ENCODE measurements at regions not wholly inside any gene's neighbourhood (a gene's known extent, or its start where the extent isn't known, plus 50 kb on each side); places are given as distances from the start of the nearest gene placed in this dataset.
"Not testable (repeated sequence)": the region's sequence is repeated elsewhere in the genome, so short reads cannot be mapped to it uniquely, and the experiment has no call there.

GRCh38 chr3:177713928-177714900, 516.9 kb upstream of the TBL1XR1 start:
- ChIA-PET POLR2A (interaction anchor here (0.7 kb wide), 1 partner anchor 17 kb away, joined by 4 read pairs; no protein-coding TSS in a partner anchor), CTCF (interaction anchor here (0.6 kb wide), 1 partner anchor 902 kb away, joined by 3 read pairs; no protein-coding TSS in a partner anchor)
- no peak overlapping the region for H3K4me3 ChIP-seq (ENCODE audit: low read depth, low read length)
- no peak for TF ChIP-seq CTCF (IDR thresholded peaks at IDR 0.05; ENCODE audit: insufficient read depth, low read length, missing control alignments)
- no peak for DNase-seq (ENCODE audit: low read depth, low spot score)

GRCh38 chr3:177714945-177715344, 517.7 kb upstream of the TBL1XR1 start:
- H3K4me3 ChIP-seq (ENCODE audit: low read depth, low read length), result no peak overlapping the region
- CTCF ChIA-PET, result interaction anchor here (0.6 kb wide), 1 partner anchor 902 kb away, joined by 3 read pairs; no protein-coding TSS in a partner anchor
- POLR2A ChIA-PET, result interaction anchor here (0.7 kb wide), 1 partner anchor 17 kb away, joined by 4 read pairs; no protein-coding TSS in a partner anchor
- TF ChIP-seq CTCF (IDR thresholded peaks at IDR 0.05; ENCODE audit: insufficient read depth, low read length, missing control alignments), result no peak
- DNase-seq (ENCODE audit: low read depth, low spot score), result no peak

DNA sequence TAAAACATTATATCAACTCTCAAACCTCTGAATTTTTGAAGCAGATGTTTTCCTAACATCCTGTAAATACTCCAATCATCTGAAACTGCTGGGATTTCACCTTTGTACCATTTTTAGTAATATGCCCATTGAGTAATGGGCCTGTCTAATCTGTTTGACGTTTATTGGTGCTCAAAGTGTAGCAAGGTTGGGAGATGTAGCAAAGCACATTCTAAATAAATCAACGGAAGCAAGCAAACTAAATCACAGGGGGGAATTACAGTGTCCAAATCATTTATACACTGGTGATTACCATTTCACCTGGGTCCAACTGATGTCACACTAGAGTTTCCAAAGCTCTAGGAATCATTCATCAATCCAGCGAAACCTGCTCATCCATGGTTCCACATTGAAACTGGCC, 518.7 kb upstream of the TBL1XR1 start:
- TF ChIP-seq CTCF (IDR thresholded peaks at IDR 0.05; ENCODE audit: insufficient read depth, low read length, missing control alignments), result no peak
- no peak overlapping the region for H3K4me3 ChIP-seq (ENCODE audit: low read depth, low read length)
- ChIA-PET CTCF (no interaction called here), POLR2A (no interaction called here)
- DNase-seq (ENCODE audit: low read depth, low spot score), result no peak

GRCh38 chr3:177720927-177721326, 523.6 kb upstream of the TBL1XR1 start:
- POLR2A ChIA-PET; DNase-seq (ENCODE audit: low read depth, low spot score); CTCF ChIA-PET; H3K4me3 ChIP-seq (ENCODE audit: low read depth, low read length): not testable (repeated sequence)

DNA sequence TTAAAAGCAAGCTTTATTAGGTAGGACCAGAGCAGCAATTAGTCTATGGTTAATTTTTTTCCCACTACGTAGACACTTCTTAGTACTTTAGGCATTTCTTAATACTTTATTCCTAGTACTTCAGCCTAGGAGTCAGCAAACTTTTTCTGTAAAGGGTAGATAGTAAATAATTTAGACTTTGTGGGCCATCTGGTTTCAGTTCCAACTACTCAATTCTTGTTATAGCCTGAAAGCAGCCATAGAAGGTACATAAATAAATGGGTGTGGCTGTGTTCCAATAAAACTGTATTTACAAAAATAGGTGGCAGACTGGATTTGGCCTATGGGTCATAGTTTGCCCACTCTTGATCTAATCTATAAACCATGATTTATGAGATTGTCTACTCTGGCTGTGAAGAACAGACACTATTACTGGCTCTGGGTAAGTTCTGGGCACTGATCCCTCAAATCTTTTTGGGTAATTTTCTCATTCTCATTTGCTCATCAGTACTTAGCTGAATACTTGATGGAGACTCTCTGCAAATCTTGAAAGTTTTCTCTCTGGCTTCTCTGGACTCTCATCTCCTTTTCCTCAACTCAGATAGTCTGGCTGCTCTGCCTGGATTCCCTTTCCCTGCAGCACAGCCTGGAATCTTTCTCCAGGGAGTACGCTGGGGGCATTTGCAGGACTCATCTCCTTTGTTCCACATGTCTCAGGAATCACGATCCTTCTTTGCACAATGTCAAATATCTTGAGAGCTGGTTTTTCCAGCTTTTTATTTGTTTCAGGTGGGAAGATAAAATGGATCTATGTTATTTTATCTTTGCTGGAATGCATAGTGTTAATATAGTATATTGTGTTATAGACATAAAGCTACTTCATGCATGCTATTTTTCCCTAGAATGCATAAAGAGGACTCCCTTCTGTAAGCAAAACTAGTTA, 524.8 kb upstream of the TBL1XR1 start:
- H3K4me3 ChIP-seq (ENCODE audit: low read depth, low read length), result no peak overlapping the region
- no peak for DNase-seq (ENCODE audit: low read depth, low spot score)
- POLR2A ChIA-PET, result no interaction called here
- no peak for TF ChIP-seq CTCF (IDR thresholded peaks at IDR 0.05; ENCODE audit: insufficient read depth, low read length, missing control alignments)
- CTCF ChIA-PET, result no interaction called here

DNA sequence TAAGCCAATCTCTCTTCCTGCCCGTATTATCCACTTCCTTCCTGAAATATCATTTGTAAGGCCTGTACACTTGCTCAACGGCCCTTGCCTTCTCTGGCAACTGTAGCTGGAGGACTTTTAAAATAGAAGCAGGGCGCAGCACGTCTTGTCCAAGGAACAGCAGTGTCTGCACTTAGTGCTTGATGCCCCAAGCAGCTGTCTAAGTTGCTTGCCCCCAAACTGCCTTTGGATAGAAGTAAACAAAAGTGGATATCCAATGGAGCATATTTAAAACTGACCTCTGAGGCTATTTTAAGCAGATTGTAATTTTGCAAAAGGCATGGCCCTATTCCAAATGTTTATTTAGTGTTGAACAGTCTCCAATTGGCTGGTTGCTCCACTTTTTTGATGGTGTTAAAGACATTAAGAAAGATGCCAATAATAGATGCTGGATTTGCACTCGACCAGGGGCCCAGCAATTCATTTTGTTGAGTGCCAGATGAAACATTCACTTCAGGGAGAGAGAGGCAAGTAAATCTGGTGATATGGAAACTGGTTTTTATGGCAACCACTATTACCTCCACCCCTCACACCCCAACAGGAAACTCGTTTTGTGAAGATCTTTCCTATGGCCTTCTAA, 526.8 kb upstream of the TBL1XR1 start:
- no peak overlapping the region for H3K4me3 ChIP-seq (ENCODE audit: low read depth, low read length)
- CTCF ChIA-PET, result no interaction called here
- POLR2A ChIA-PET, result no interaction called here
- DNase-seq (ENCODE audit: low read depth, low spot score), result no peak
- TF ChIP-seq CTCF (IDR thresholded peaks at IDR 0.05; ENCODE audit: insufficient read depth, low read length, missing control alignments), result no peak

All from AG04449 (cell line).